IMR-90 (cell line): ENCODE measurements at regions not wholly inside any gene's neighbourhood (a gene's known extent, or its start where the extent isn't known, plus 50 kb on each side); places are given as distances from the start of the nearest gene placed in this dataset.

Experiments
- CTCF ChIP-seq: conservative IDR thresholded peaks from 2 replicates; pipeline ENCODE4 v1.5.1; 2012; ENCODE audit warnings: mild to moderate bottlenecking, low read depth, low read length, improper control_type of control experiment
- NFE2L2 ChIP-seq: fragments of 150-350 bp; IDR thresholded peaks from 2 replicates; pipeline ENCODE4 v1.6.1; 2016; ENCODE audit warnings: low read depth, mild to moderate bottlenecking, low read length
- RFX5 ChIP-seq: IDR thresholded peaks from 2 replicates; pipeline ENCODE4 v1.8.0; 2012; ENCODE audit warnings: low read depth, mild to moderate bottlenecking, low read length, moderate library complexity

DNA sequence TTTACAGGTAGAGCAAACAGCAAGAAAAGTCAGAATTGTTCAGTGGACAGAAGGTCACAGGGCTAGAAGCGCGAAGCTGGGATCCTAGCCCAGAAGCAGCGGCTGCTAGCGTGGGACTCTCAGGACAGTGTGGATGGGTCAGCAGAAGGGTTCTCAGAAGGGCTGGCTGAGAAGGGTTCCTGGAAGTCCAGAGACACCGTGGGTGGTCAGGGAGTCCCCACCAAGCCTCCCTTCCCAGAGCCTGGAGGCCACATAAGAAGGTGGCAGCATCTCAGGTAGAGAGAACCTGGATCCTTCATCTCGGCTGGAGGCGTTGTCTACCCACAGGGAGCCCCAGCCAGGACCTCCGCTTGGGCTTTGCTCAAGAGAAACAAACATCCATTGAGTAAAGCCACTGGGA is 696.3 kb downstream of the PTPRU start:
- TF ChIP-seq RFX5 (no peak), CTCF (no peak), NFE2L2 (no peak)
